Kidney (tissue), 13 donors: ENCODE measurements at regions not wholly inside any gene's neighbourhood (a gene's known extent, or its start where the extent isn't known, plus 50 kb on each side); places are given as distances from the start of the nearest gene placed in this dataset.

Source experiments
- DNase-seq, 5 donors: peaks; one replicate each; pipeline ENCODE4 v3.0.0-alpha.2; 2013 to 2020
- FAIRE-seq: peaks from 2 replicates; lab custom pipeline; 2012; peaks lifted over from hg19 to GRCh38; lab: Jason Lieb, UNC
- H3K27ac ChIP-seq, 2 donors: one replicate each; pipeline ENCODE4 v1.7.0; 2013; ENCODE audit warnings: low read depth in 2 of 2, low read length in 2 of 2, inconsistent platforms in 1 of 2
- H3K27me3 ChIP-seq: one replicate; pipeline ENCODE4 v1.7.1; 2013; ENCODE audit warnings: low read length, inconsistent platforms; ENCODE audit not compliant: control insufficient read depth, insufficient read depth
- H3K36me3 ChIP-seq, 3 donors: one replicate each; pipeline versions ENCODE4 v1.7.0 to v1.7.1; 2013; ENCODE audit warnings: low read length in 3 of 3, control low read depth in 1 of 3, inconsistent platforms in 1 of 3; ENCODE audit not compliant: insufficient read depth in 3 of 3, control insufficient read depth in 2 of 3
- H3K4me1 ChIP-seq, 3 donors: one replicate each; pipeline versions ENCODE4 v1.7.0 to v1.7.1; 2013; ENCODE audit warnings: low read length in 3 of 3, inconsistent platforms in 1 of 3, low read depth in 1 of 3; ENCODE audit not compliant: control insufficient read depth in 2 of 3, insufficient read depth in 2 of 3
- H3K4me3 ChIP-seq, 3 donors: one replicate each; pipeline versions ENCODE4 v1.7.0 to v1.8.1; 2013; ENCODE audit warnings: low read length in 3 of 3, control low read depth in 1 of 3, inconsistent platforms in 1 of 3
- H3K9ac ChIP-seq, 3 donors: one replicate each; pipeline versions ENCODE4 v1.7.0 to v1.7.1; 2013; ENCODE audit warnings: low read length in 3 of 3, control low read depth in 1 of 3, inconsistent platforms in 1 of 3
- H3K9me3 ChIP-seq, 3 donors: one replicate each; pipeline versions ENCODE4 v1.7.0 to v1.7.1; 2013; ENCODE audit warnings: low read length in 3 of 3, control low read depth in 1 of 3, inconsistent platforms in 1 of 3; ENCODE audit not compliant: control insufficient read depth in 2 of 3, insufficient read depth in 1 of 3
- CTCF ChIP-seq: IDR thresholded peaks from 3 replicates; pipeline ENCODE4 v1.5.1; 2012; ENCODE audit warnings: mild to moderate bottlenecking, moderate library complexity, borderline replicate concordance; ENCODE audit not compliant: insufficient read depth; ENCODE audit errors: extremely low read depth
- intact Hi-C: fragments of 100-400 bp; cut with DNase I; formaldehyde crosslinking; loops from one replicate; pipeline ENCODE4 v1.11.1; 2022
- donor health status: control.
- donor health status: control.
- donor health status: control.
- donor health status: control.
- donor health status: control.
- donor health status: DM: yes; HTN: yes; CAD: no.
- donor health status: Normal renal cell carcinoma (clear cell type).

- Histone ChIP-seq H3K27ac (no peak overlapping the region), H3K9ac (no peak overlapping the region), H3K9me3 (no peaks in the 10 kb centered on the region), H3K27me3 (no peaks in the 10 kb centered on the region), H3K36me3 (no peaks in the 10 kb centered on the region), H3K4me1 (no peaks in the 10 kb centered on the region), H3K4me3 (no peak overlapping the region)
- TF ChIP-seq CTCF: no peak
- DNase-seq (no peak), FAIRE-seq (no peak)
- intact Hi-C loops: no loop called here
Measured at GRCh38 chr2:67965246-67965645, 97.6 kb downstream of the C1D start.

GRCh38 chr2:67970071-67970470, 92.7 kb downstream of the C1D start:
- H3K9me3 ChIP-seq: no peaks in the 10 kb centered on the region
- no peaks in the 10 kb centered on the region for H3K27me3 ChIP-seq
- intact Hi-C loops: no loop called here
- H3K4me1 ChIP-seq: peaks cover 0 to under 1% (median 0%) of the 10 kb centered on the region in 3 donors
- no peak for TF ChIP-seq CTCF
- H3K9ac ChIP-seq: no peak overlapping the region
- H3K27ac ChIP-seq: no peak overlapping the region
- DNase-seq (no peak), FAIRE-seq (no peak)
- no peak overlapping the region for H3K4me3 ChIP-seq
- H3K36me3 ChIP-seq: no peaks in the 10 kb centered on the region

GRCh38 chr2:67970542-67970941, 92.3 kb downstream of the C1D start:
- FAIRE-seq: no peak
- Histone ChIP-seq H3K27me3 (no peaks in the 10 kb centered on the region), H3K4me3 (no peak overlapping the region), H3K36me3 (no peaks in the 10 kb centered on the region), H3K4me1 (peaks cover 0 to 3% (median 0%) of the 10 kb centered on the region in 3 donors), H3K9ac (no peak overlapping the region), H3K9me3 (no peaks in the 10 kb centered on the region), H3K27ac (no peak overlapping the region)
- TF ChIP-seq CTCF: no peak
- DNase-seq: no peak
- intact Hi-C loops: no loop called here
